GM23338 (cell line): ENCODE measurements at regions not wholly inside any gene's neighbourhood (a gene's known extent, or its start where the extent isn't known, plus 50 kb on each side); places are given as distances from the start of the nearest gene placed in this dataset.

Source experiments
- ATAC-seq: fragments of 200-7000 bp; cut with Tn5 transposase; 3 replicates; pipeline ENCODE4 v1.9.1; 2020
- DNase-seq: peaks from one replicate; pipeline ENCODE4 v3.0.0-alpha.2; 2015; ENCODE audit warnings: low spot score
- H2AFZ ChIP-seq: fragments of 200-600 bp; sonication (generic); 2 replicates; pipeline ENCODE4 v1.8.0; 2016; ENCODE audit warnings: antibody characterized with exemption, mild to moderate bottlenecking, moderate library complexity
- H3F3A ChIP-seq: fragments of 200-600 bp; sonication (generic); replicated peaks from 2 replicates; pipeline ENCODE4 v1.8.0; 2017; ENCODE audit warnings: antibody characterized with exemption, mixed run types, low read depth
- H3K27ac ChIP-seq: fragments of 200-600 bp; sonication (generic); 2 replicates; pipeline ENCODE4 v1.6.1; 2016; ENCODE audit warnings: low read depth
- H3K27me3 ChIP-seq: fragments of 200-600 bp; sonication (generic); 2 replicates; pipeline ENCODE4 v1.8.0; 2016; ENCODE audit warnings: mild to moderate bottlenecking, mixed run types, moderate library complexity; ENCODE audit not compliant: insufficient read depth
- H3K36me3 ChIP-seq: fragments of 200-600 bp; sonication (generic); 2 replicates; pipeline ENCODE4 v1.8.0; 2016; ENCODE audit warnings: mild to moderate bottlenecking; ENCODE audit not compliant: insufficient read depth
- H3K4me1 ChIP-seq: fragments of 200-600 bp; sonication (generic); 2 replicates; pipeline ENCODE4 v1.8.0; 2016; ENCODE audit warnings: mild to moderate bottlenecking, moderate library complexity; ENCODE audit not compliant: insufficient read depth
- H3K4me2 ChIP-seq: fragments of 200-600 bp; sonication (generic); 2 replicates; pipeline ENCODE4 v1.7.1; 2017; ENCODE audit warnings: mixed run types
- H3K4me3 ChIP-seq: fragments of 200-600 bp; sonication (generic); 2 replicates; pipeline ENCODE4 v1.6.1; 2016; ENCODE audit warnings: mixed run types
- H3K79me2 ChIP-seq: fragments of 200-600 bp; sonication (generic); replicated peaks from 2 replicates; pipeline ENCODE4 v1.8.0; 2017; ENCODE audit warnings: mild to moderate bottlenecking; ENCODE audit not compliant: insufficient read depth
- H3K9me2 ChIP-seq: fragments of 200-600 bp; sonication (generic); 2 replicates; pipeline ENCODE4 v1.8.0; 2017; ENCODE audit not compliant: insufficient read depth
- H4K20me1 ChIP-seq: fragments of 200-600 bp; sonication (generic); replicated peaks from 2 replicates; pipeline ENCODE4 v1.8.0; 2017; ENCODE audit warnings: mild to moderate bottlenecking; ENCODE audit not compliant: insufficient read depth
- H3K27ac Mint-ChIP-seq: 2 replicates; pipeline ENCODE4 v1.8.0; 2020; ENCODE audit warnings: inconsistent platforms, mild to moderate bottlenecking, moderate library complexity, mixed read lengths
- H3K27me3 Mint-ChIP-seq: 3 replicates; pipeline ENCODE4 v1.8.0; 2022; ENCODE audit warnings: low read depth, mild to moderate bottlenecking, moderate library complexity, mixed read lengths, inconsistent platforms; ENCODE audit not compliant: insufficient read depth, poor library complexity
- H3K36me3 Mint-ChIP-seq: 3 replicates; pipeline ENCODE4 v1.8.0; 2021; ENCODE audit warnings: low read depth, mild to moderate bottlenecking, inconsistent platforms, moderate library complexity, mixed read lengths
- H3K4me1 Mint-ChIP-seq: 3 replicates; pipeline ENCODE4 v1.8.0; 2020; ENCODE audit warnings: mild to moderate bottlenecking, inconsistent platforms, mixed read lengths
- H3K4me3 Mint-ChIP-seq: 3 replicates; pipeline ENCODE4 v1.8.0; 2021; ENCODE audit warnings: moderate library complexity, mild to moderate bottlenecking, inconsistent platforms, mixed read lengths
- H3K9me3 Mint-ChIP-seq: 3 replicates; pipeline ENCODE4 v1.8.0; 2020; ENCODE audit warnings: moderate library complexity, mild to moderate bottlenecking, inconsistent platforms, mixed read lengths
- CREB1 ChIP-seq: fragments of 250-450 bp; sonication (Bioruptor Pico); IDR thresholded peaks from 2 replicates; pipeline ENCODE4 v1.5.0; 2020; ENCODE audit warnings: low read depth, mild to moderate bottlenecking, moderate library complexity
- EZH2phosphoT487 ChIP-seq: fragments of 200-600 bp; sonication (generic); IDR thresholded peaks from one replicate; pipeline ENCODE4 v1.8.1; 2018; ENCODE audit warnings: antibody characterized with exemption; ENCODE audit not compliant: unreplicated experiment
- JUNB ChIP-seq: IDR thresholded peaks from one replicate; pipeline ENCODE4 v1.6.1; 2016; ENCODE audit warnings: antibody characterized with exemption; ENCODE audit not compliant: unreplicated experiment
- NANOG ChIP-seq: IDR thresholded peaks from 2 replicates; pipeline ENCODE4 v1.6.1; 2016; ENCODE audit warnings: antibody characterized with exemption, borderline replicate concordance
- POLR2AphosphoS5 ChIP-seq: IDR thresholded peaks from 2 replicates; pipeline ENCODE4 v1.6.1; 2016; ENCODE audit warnings: antibody characterized with exemption, low read depth
- STAT1 ChIP-seq: IDR thresholded peaks from one replicate; pipeline ENCODE4 v1.6.1; 2016; ENCODE audit warnings: antibody characterized with exemption; ENCODE audit not compliant: unreplicated experiment
- ZNF114 ChIP-seq: fragments of 250-450 bp; sonication (Bioruptor Pico); IDR thresholded peaks from 2 replicates; pipeline ENCODE4 v1.5.0; 2020; ENCODE audit warnings: mild to moderate bottlenecking, moderate library complexity
- ZNF331 ChIP-seq: fragments of 250-450 bp; sonication (Bioruptor Pico); IDR thresholded peaks from 2 replicates; pipeline ENCODE4 v1.5.0; 2020; ENCODE audit warnings: low read depth, mild to moderate bottlenecking, moderate library complexity
- ZNF462 ChIP-seq: fragments of 250-450 bp; sonication (Bioruptor Pico); IDR thresholded peaks from 2 replicates; pipeline ENCODE4 v1.5.0; 2020; ENCODE audit warnings: mild to moderate bottlenecking, moderate library complexity
- TF ChIP-seq, protein P1 (sequence below): IDR thresholded peaks from one replicate; pipeline ENCODE4 v1.6.1; 2018; ENCODE audit warnings: antibody characterized with exemption; ENCODE audit not compliant: unreplicated experiment
- TF ChIP-seq, protein P2 (sequence below), 2 experiments: fragments of 200-600 bp in 1 of 2; sonication (generic) in 1 of 2; conservative IDR thresholded peaks; 2 replicates each; pipeline versions ENCODE4 v1.5.1 to v1.6.1; 2016 to 2017; ENCODE audit warnings: antibody characterized with exemption in 2 of 2, low read depth in 2 of 2, mild to moderate bottlenecking in 2 of 2, moderate library complexity in 1 of 2

DNA sequence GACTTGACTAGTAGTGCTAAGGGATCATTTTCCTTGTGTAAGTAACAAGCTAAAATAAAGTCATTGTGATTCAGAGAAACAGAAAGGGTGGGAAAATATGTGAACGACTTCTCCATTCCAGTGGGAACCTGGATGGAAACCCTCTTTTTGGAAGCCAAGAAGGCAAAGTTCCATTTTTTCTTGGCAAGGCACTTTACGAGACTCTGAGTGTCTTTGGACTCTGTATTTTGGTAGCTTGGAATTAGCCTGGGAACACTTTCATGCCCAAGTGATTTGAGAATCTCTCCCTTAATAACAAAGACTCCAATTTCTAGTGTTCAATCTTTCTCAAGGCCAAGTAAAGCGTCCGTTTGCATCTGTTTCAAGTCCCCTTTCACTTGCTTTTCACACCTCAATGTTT, 100.5 kb upstream of the SASH1 start (continued):
- no peak for TF ChIP-seq ZNF462 (CRISPR knock-in tag)

- Mint-ChIP-seq H3K27ac (no peak overlapping the region), H3K9me3 (no peaks in the 10 kb centered on the region), H3K4me3 (no peak overlapping the region), H3K4me1 (peaks cover 18% of the 10 kb centered on the region), H3K27me3 (peaks cover 12% of the 10 kb centered on the region), H3K36me3 (no peaks in the 10 kb centered on the region)
- no peaks in the 10 kb centered on the region for H4K20me1 ChIP-seq
- ATAC-seq, result peak; percentile 48; the same call in 1 of the 3 replicates
- H3K79me2 ChIP-seq, result no peaks in the 10 kb centered on the region
- H3K27ac ChIP-seq, result no peak overlapping the region
- no peaks in the 10 kb centered on the region for H3F3A ChIP-seq
- no peak for DNase-seq
- H3K27me3 ChIP-seq, result no peaks in the 10 kb centered on the region
- H2AFZ ChIP-seq, result peak overlapping the region; percentile 75; the same call in 1 of the 2 replicates
- no peaks in the 10 kb centered on the region for H3K36me3 ChIP-seq
- H3K4me1 ChIP-seq, result peaks cover 18% of the 10 kb centered on the region
- H3K9me2 ChIP-seq, result no peaks in the 10 kb centered on the region; the same call in 1 of the 2 replicates
- no peak overlapping the region for H3K4me3 ChIP-seq
- no peak overlapping the region for H3K4me2 ChIP-seq
- TF ChIP-seq STAT1 (no peak), POLR2AphosphoS5 (no peak), ZNF331 (no peak), CREB1 (CRISPR knock-in tag) (no peak), JUNB (no peak), ZNF114 (CRISPR knock-in tag) (no peak), EZH2phosphoT487 (no peak), NANOG (no peak)
- TF ChIP-seq, protein P1, sequence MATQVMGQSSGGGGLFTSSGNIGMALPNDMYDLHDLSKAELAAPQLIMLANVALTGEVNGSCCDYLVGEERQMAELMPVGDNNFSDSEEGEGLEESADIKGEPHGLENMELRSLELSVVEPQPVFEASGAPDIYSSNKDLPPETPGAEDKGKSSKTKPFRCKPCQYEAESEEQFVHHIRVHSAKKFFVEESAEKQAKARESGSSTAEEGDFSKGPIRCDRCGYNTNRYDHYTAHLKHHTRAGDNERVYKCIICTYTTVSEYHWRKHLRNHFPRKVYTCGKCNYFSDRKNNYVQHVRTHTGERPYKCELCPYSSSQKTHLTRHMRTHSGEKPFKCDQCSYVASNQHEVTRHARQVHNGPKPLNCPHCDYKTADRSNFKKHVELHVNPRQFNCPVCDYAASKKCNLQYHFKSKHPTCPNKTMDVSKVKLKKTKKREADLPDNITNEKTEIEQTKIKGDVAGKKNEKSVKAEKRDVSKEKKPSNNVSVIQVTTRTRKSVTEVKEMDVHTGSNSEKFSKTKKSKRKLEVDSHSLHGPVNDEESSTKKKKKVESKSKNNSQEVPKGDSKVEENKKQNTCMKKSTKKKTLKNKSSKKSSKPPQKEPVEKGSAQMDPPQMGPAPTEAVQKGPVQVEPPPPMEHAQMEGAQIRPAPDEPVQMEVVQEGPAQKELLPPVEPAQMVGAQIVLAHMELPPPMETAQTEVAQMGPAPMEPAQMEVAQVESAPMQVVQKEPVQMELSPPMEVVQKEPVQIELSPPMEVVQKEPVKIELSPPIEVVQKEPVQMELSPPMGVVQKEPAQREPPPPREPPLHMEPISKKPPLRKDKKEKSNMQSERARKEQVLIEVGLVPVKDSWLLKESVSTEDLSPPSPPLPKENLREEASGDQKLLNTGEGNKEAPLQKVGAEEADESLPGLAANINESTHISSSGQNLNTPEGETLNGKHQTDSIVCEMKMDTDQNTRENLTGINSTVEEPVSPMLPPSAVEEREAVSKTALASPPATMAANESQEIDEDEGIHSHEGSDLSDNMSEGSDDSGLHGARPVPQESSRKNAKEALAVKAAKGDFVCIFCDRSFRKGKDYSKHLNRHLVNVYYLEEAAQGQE, result no peak
- TF ChIP-seq, protein P2, sequence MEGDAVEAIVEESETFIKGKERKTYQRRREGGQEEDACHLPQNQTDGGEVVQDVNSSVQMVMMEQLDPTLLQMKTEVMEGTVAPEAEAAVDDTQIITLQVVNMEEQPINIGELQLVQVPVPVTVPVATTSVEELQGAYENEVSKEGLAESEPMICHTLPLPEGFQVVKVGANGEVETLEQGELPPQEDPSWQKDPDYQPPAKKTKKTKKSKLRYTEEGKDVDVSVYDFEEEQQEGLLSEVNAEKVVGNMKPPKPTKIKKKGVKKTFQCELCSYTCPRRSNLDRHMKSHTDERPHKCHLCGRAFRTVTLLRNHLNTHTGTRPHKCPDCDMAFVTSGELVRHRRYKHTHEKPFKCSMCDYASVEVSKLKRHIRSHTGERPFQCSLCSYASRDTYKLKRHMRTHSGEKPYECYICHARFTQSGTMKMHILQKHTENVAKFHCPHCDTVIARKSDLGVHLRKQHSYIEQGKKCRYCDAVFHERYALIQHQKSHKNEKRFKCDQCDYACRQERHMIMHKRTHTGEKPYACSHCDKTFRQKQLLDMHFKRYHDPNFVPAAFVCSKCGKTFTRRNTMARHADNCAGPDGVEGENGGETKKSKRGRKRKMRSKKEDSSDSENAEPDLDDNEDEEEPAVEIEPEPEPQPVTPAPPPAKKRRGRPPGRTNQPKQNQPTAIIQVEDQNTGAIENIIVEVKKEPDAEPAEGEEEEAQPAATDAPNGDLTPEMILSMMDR (conservative IDR thresholded peaks at IDR 0.05; ENCODE audit: low read depth in 2 of 2), result no peak
These were observed 98.3 kb upstream of the SASH1 start for GRCh38 chr6:148244217-148244935.
